Left colon (tissue), 2 donors: ENCODE measurements at regions not wholly inside any gene's neighbourhood (a gene's known extent, or its start where the extent isn't known, plus 50 kb on each side); places are given as distances from the start of the nearest gene placed in this dataset.
"Not testable (repeated sequence)": the region's sequence is repeated elsewhere in the genome, so short reads cannot be mapped to it uniquely, and the experiment has no call there.

Experiments
- ATAC-seq: fragments of 200-7000 bp; cut with Tn5 transposase; one replicate; pipeline ENCODE4 v1.9.1; 2020; ENCODE audit warnings: mild to moderate bottlenecking, moderate library complexity
- DNase-seq, 2 donors: peaks; one replicate each; pipeline ENCODE4 v3.0.0-alpha.2; 2020
- intact Hi-C, 2 donors: fragments of 100-400 bp; cut with DNase I in 1 of 2; cut with micrococcal nuclease in 1 of 2; formaldehyde crosslinking; loops; one replicate each; pipeline versions ENCODE4 v1.11.2 to v1.14.0; 2022; cut with DNase I, micrococcal nuclease
- donor health status: DM: no; HTN: no; CAD: no.
- donor health status: DM: yes; HTN: yes; CAD: no.

DNA sequence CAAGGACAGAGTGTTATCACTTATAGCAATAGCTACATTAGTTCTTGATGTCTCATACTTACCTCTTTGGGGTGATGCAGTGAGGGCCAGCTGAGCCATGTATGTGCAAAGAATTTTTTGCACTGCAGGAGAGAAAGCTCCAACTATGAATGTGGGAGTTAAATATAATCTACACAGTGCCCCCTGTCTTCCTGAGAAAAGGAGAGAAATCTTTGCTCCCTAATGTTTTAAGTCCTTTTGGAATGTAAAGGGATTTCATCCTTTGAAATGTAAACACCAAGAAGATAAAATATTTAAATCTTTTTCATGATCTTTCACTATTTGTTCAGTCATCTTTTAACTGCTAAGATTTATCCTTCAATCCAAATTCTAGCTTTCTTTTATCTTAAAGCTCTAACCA, 822.1 kb downstream of the TENT5A start:
- ATAC-seq: no peak
- intact Hi-C loops: no loop called here
- DNase-seq: no peak

DNA sequence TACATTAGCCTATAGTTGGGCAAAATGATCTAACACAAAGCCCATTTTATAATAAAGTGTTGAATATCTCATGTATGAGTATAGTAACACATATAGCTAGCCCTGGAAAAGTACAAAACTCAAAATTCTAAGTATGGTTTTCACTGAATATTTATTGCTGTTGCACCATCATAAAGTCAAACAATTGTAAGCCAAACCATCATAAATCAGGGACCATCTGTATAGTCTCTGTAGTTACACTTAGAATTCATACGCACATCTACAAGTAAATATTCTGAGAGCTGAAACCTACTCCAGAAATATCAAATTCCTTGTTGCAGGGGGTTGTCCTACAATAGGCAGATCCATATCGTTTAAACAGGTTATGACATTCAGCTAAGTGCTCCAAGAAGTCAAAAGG, 817.3 kb downstream of the BCKDHB start:
- ATAC-seq: no peak
- DNase-seq: no peak
- intact Hi-C loops: no loop called here

DNA sequence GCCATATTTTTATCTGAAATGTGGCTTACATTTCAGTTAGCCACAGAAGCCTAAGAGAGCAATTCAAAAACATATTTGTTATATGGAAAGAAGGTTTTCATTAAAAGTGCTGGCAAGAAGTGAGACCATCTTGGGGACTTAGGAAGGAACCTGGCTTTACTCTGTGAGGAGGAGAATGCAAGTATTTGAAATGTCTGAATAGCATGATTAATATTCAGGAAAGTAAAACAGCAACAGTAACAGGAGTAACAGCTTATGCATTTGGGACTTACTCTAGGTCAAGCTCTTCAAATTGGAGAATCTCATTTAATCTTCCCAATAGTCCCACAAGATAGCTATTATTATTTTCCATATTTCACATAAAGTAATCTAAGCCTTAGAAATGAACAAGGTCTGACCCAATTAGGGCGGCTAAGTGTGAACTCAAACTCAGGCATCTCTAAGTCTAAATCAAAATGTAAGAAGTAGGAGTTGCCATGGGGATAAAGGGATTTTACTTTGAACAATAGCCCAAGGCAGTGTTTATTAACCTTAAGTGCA, 816.5 kb downstream of the BCKDHB start:
- ATAC-seq (no peak), DNase-seq (no peak)
- intact Hi-C loops: no loop called here

DNA sequence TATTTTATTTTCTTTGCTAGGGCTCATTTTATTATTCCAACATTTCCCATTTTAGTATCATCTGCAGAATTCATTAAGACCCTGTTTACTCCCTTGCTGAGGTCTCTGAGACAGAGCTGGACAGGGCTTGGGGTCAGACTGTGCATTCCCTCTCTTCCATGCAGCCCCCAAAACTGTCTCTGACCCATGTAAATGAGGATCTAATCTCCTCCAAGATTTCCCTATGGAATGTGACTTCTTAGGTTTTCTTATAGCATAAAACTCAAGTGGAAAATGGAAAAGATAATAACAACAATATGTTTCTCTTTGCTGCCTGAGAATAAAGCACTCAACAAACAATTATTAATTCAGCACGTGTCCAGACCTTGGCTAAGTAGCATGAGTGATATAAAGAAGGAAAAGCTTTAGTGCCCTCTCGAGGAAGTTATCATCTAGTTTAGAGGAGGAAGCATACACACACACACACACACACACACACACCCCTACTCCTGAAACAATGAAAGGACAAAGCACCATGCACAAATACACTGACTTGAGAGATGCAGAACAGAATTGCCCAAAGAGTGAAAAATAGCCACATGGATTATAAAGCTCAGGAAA, 815.5 kb downstream of the BCKDHB start:
- no peak for DNase-seq
- ATAC-seq: no peak
- intact Hi-C loops: no loop called here

DNA sequence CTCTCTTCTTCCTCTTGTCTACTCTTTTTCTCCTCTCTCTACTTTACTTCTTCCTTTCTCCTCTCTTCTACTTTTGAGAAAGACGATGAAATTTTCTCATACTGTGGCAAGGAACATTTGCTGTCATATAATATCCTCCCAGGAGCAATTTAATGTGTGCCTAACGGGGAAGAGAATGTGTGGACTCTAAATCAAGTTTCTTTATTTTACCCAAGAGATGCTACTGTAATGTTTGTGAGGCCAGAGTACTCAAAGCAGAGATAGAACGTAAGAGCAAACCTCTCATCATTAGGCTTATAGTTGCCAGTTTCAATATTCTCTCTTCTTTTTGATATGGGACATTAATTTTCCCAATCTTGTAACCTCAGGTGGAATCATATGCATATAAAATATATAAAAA, 801.4 kb downstream of the BCKDHB start:
- no peak for ATAC-seq
- intact Hi-C loops: no loop called here
- DNase-seq: no peak

DNA sequence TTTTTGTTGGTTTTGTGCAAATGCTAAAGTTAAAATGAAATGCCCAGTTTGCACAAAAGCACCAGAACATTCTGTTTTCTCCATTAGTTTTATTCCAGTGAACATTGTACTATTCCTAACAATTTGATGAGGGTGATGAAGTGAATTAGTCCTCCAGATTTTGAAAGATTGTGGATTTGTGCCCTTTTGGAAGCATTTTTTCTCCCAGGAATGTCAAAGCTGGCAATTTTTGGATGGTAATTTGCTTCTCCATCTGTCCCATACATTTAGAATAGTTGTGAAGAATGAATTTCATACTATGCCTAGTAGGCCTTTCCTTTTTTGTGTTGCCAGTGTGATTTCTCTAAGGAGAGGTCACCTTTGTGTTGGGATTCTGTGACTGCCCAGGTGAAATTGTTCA, 797.2 kb downstream of the BCKDHB start:
- no peak for ATAC-seq
- intact Hi-C loops: no loop called here
- DNase-seq: no peak

DNA sequence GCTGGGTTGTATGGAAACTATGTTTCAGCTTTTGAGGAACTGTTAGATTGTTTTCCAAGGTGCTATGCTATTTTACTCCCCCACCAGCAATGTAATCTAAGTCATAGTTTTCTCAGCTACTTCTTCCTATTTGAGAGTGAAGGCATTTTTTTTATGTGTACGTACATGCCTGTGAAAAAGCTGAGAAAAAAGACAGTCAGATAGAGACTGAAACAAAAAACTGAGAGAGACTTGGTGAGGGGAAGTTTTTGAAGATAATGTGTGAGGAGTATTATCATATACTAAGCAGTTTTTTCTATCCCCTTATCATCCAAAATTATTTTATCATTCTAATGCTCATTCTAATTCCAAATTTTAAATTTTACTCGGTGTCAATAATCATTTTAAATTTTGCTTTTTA, 780.0 kb downstream of the BCKDHB start:
- intact Hi-C loops: no loop called here
- ATAC-seq (no peak), DNase-seq (no peak)

DNA sequence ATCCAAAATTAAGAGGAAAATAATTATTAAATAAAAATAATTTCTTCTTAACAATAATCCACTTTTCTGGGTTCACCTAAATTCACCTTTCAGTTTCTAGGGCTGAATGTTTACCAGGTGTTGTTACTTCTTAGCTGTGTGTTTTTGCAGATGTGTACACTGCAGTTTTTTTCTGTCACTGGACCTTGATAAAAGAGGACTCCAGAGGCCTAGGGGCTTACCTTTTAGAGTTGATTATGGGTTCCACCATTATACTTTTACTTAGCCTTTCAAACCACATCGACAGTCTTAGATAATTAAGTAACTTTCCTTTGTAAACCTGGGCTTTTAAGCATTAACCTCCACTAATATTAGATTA, 766.5 kb downstream of the BCKDHB start:
- ATAC-seq: no peak
- DNase-seq: no peak
- intact Hi-C loops: no loop called here

DNA sequence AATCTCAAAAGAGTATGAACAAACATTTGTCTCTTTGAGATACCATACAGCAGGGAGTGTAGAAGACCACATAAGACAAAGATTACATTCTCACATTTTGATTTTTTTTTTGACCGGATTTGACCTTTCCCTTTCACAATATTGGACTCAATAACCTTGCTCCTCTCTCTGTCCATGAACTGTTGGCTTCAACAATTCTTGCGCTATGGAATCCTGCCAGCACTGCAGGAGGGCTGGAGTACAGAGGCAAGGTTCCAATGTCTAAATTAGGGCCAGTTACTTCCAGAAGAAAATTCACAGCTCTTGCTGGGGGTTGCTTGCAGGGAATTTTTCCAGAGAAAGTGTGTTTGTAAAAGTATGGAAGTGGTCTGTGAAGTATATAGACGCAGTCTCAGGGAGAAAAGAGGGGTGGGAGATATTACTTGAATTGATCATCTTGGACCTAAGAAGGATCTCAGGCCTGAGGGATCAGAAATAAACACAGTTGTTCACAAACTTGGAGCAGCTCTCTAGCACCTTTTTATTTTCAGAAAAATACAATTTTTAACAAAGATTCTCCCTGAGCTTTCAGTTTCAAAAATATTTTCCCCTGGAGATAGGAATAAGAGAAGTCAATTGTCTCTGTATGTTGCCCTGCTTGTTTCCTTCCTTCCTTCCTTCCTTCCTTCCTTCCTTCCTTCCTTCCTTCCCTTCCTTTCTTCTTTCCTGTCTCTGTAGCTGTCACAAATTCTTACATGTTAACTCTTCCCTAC, 765.9 kb downstream of the BCKDHB start:
- DNase-seq (no peak), ATAC-seq (no peak)
- intact Hi-C loops: no loop called here

DNA sequence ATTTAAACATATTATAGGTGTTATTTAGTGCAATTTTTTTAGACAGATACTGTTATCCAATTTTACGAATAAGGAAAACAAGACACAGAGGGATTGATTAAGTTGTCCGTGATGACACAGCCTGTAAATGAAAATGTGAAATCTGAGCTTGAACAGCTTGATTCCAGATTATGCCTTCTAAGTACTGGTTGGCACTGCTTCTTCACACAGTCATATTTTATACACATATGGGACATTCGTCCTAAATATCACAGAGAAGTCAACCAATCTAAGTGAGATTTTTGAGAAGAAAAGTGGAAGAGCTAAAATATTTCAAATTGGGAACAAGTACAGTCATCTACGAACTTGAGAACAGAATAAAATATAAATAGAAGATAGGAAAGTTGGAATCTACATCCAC, 756.3 kb downstream of the BCKDHB start:
- intact Hi-C loops: no loop called here
- no peak for ATAC-seq
- DNase-seq: no peak

DNA sequence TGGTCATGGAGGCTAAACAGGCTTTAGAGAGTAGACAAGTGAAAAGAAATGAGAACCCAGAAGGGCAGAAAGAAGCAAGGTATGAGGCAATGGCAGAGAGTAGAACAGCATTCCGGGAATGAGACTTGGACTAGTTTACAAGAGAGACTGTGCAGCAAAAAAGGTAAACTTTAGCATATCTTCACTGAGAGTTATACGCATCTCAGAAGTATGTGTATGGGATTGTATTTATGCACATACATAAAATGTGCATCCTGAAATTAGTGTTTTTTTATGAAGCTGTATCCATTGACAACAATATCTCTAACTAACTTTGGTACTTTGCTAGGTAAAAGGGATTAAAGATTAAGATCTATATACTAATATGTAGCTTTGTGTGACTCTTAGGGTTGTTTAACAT, 753.6 kb downstream of the BCKDHB start:
- ATAC-seq: no peak
- DNase-seq: no peak
- intact Hi-C loops: no loop called here

DNA sequence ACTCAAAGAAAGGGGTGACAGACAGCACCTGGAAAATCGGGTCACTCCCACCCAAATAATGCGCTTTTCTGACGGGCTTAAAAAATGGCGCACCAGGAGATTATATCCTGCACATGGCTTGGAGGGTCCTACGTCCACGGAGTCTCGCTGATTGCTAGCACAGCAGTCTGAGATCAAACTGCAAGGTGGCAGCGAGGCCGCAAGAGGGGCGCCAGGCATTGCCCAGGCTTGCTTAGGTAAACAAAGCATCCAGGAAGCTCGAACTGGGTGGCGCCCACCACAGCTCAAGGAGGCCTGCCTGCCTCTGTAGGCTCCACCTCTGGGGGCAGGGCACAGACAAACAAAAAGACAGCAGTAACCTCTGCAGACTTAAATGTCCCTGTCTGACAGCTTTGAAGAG, 741.5 kb downstream of the BCKDHB start:
- intact Hi-C loops, ATAC-seq, DNase-seq: not testable (repeated sequence)

DNA sequence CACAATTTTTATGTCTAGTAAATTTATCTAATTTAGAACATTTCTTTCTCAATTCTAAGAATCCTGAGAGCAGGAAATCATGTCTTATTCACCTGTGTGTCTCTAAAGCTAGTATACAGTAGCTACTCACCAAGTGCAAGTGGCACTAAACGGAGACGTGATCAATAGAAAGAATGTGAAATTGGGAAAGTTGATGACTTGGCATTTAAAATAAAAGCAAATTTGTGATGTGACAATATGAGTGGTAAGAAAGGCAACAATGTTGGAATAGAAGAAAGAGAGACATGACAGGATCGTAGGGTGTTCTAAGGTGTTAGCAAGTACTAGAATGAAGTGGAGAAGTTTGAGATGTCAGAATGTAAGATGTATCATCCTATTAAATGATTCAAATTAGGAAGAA, 725.9 kb downstream of the BCKDHB start:
- intact Hi-C loops: no loop called here
- no peak for ATAC-seq
- DNase-seq: no peak

DNA sequence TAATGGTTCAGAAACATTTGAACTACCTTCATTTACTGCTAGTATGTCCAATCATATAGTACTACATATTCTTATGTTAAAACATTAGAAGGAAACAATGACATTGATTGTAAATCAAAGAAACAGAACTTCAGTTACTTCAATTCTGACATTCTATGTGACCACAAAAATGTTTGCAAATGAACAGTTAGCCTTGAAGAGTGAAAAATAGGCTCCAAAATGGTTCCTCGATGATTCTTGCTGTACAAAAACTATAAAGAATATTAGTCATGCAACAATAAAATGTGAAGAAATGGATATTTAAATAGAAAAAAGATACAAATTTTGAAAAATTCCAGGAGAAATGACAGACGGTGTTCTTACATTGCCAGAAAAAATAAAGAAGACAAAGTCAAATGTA, 686.9 kb downstream of the BCKDHB start:
- ATAC-seq: no peak
- intact Hi-C loops: no loop called here
- DNase-seq: no peak

DNA sequence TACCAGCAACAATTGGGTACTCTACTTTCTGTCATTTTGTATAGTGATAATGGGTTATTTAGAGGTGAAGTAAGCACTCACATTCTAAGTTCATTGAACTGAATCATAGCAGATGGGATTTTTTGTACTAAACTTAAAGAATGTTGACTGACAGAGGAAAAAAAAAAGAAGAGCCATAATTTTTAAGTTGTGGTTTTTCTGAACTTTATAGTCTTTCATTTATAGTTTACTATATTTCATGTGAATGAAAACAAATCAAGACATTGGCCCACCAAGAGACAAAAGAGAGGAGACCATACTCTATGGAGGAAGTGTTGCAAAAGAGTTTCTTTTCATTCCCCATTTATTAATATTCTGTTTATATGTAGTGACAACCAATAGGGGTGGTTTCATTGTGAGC, 685.7 kb downstream of the BCKDHB start:
- intact Hi-C loops: no loop called here
- no peak for DNase-seq
- no peak for ATAC-seq

DNA sequence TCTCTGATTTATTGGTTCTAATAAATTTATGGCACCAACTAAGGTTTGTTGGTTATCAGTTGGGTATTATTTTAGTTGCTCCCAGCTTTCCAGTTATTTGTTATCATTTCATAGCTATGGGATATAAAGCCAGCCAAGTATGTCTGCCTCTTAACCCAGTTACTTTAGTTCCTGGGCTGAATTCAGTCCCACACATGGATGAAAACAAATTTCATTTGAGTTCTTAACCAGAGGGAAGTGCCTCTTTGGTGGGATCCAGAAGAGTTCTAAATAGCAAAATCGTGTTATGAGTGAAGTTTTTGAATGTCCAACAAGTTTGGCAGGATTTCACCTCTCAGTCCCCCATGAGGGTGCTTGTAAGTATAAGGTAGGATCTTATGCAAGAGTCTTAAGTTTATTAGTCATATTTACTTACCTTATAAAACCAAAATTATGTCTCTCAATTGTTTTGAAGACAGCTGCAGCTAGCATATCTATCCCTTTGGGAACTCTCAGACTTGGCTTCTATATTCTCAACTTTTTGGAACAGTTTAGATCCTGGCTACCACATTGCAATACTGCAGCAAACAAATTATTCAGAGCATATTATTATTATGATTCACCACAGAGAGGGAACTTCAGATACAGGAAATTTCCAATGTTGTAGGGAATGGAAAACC, 683.6 kb downstream of the BCKDHB start:
- intact Hi-C loops: no loop called here
- DNase-seq (no peak), ATAC-seq (no peak)

DNA sequence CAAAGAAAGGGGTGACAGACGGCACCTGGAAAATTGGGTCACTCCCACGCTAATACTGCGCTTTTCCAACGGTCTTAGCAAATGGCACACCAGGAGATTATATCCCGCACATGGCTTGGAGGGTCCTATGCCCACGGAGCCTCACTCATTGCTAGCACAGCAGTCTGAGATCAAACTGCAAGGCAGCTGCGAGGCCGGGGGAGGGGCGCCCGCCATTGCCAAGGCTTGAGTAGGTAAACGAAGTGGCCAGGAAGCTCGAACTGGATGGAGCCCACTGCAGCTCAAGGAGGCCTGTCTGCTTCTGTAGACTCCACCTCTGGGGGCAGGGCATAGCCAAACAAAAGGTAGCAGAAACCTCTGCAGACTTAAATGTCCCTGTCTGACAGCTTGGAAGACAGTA, 676.8 kb downstream of the BCKDHB start:
- ATAC-seq, intact Hi-C loops, DNase-seq: not testable (repeated sequence)

DNA sequence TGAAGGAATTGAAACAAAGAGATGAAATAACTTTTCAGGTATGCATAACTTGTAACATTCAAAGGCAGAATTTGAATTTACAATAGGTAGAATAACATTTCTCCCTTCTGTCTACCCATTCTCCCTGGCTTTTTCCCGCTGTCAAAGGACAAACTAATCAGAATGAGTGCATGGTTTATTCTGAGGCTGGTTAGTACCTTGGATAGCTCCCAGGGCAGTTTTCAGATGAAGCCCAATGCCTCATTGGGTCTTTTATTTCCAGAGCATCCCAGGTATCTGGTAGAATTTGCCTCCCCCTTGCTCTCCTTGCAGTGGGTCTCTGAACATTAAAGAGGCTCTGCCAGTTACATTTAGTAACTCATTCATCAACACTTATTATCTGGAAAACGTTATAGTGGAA, 665.5 kb downstream of the BCKDHB start:
- intact Hi-C loops: no loop called here
- no peak for ATAC-seq
- no peak for DNase-seq

DNA sequence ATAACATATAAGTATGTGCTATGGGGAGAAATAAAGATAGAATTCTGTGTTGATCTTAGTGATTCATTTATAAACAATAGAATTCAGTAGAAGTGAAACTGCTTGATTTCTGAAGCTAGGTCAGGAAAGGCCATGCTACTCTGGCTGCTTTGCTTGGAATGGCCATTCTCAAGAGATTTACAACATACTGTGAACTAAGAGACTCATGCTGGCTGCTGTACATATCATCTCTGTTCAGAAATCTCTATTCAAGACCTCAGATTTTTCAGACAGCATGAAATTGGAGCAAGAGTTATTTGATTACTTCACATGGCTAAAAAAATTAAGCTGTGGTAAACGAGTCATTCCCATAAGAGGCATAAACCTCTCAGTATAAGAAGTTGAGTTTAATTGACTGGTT, 662.6 kb downstream of the BCKDHB start:
- no peak for DNase-seq
- intact Hi-C loops: no loop called here
- no peak for ATAC-seq

DNA sequence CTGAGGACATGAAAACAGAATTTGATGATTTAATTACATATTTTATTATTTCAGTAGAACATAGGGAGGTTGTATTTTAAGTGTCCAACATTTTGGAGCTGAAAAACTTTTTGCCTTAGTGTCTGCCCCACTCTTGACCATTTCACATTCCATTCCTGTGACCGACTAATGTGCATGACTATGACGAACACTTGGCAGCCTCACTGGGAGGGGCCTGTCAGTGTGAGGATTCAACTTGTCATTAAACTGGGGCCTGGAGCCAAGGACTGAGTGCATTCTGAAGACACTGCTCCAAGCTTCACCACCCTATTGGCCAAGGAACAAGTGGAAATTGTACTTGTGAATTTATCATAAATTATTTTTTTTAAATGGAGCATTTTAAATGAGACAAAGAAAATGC, 661.3 kb downstream of the BCKDHB start:
- ATAC-seq: no peak
- intact Hi-C loops: no loop called here
- DNase-seq: peak in 1 of 2 donors; percentile 18
